ENCODE measurements at regions not wholly inside any gene's neighbourhood (a gene's known extent, or its start where the extent isn't known, plus 50 kb on each side); places are given as distances from the start of the nearest gene placed in this dataset.

- TF ChIP-seq CTCF (conservative IDR thresholded peaks at IDR 0.05 in 1 of 2, IDR thresholded peaks at IDR 0.05 in 1 of 2; ENCODE audit: extremely low read depth in 1 of 2, insufficient read depth in 1 of 2, low read depth in 1 of 2, low read length in 2 of 2) (no peak), EZH2 (IDR thresholded peaks at IDR 0.05; ENCODE audit: borderline replicate concordance, low read length) (no peak)
Observed at GRCh38 chr21:32096411-32096810, 182.4 kb downstream of the MIS18A start.

Measured in mammary epithelial cell (primary cell).